Heart left ventricle (tissue), 13 donors: ENCODE measurements at regions not wholly inside any gene's neighbourhood (a gene's known extent, or its start where the extent isn't known, plus 50 kb on each side); places are given as distances from the start of the nearest gene placed in this dataset.

Experiments
- POLR2A ChIP-seq, 2 donors: fragments of 450-650 bp; IDR thresholded peaks; one replicate each; pipeline ENCODE4 v1.6.1; 2017; ENCODE audit warnings: antibody characterized with exemption in 2 of 2, mild to moderate bottlenecking in 2 of 2, moderate library complexity in 2 of 2
- TF ChIP-seq, protein P1 (sequence below), 12 donors: fragments of 200-600 bp; sonication (generic) in 4 of 12; IDR thresholded peaks; one replicate each; pipeline versions ENCODE4 v1.5.0 to v1.8.0; 2018 to 2022; ENCODE audit warnings: antibody characterized with exemption in 12 of 12, mild to moderate bottlenecking in 5 of 12
- donor health status: ischemic (EF 13 %, LVEDD 7.1; RV severe dilation, severe dysfunction).
- donor health status: DM: no; HTN: yes; CAD: no.
- donor health status: DM: no; HTN: no; CAD: no.
- donor health status: ischemic (EF 25% LVEDD 6.9; RV normal size, moderate dysfunction).
- donor health status: ischemic (EF 25% LVEDD 5.7; RV mildly dilated, moderate dysfunction).
- donor health status: ischemic (EF 35%, LVEDD 5.7; RV mildly dilated, moderate dysfunction).
- donor health status: nonischemic (EF 11% LVEDD 7.7; RV severe dilation, severe dysfunction).
- donor health status: DM: yes; HTN: yes; CAD: no.
- donor health status: PGD.
- donor health status: ischemic (EF 29% LVEDD 5.4; RV normal size, mild dysfunction).
- donor health status: nonischemic (EF 23%, LVEDD 6.1; RV moderate dilation, normal function).

GRCh38 chr3:20700714-20701113 is 514.7 kb upstream of the SGO1 start:
- TF ChIP-seq, protein P1, sequence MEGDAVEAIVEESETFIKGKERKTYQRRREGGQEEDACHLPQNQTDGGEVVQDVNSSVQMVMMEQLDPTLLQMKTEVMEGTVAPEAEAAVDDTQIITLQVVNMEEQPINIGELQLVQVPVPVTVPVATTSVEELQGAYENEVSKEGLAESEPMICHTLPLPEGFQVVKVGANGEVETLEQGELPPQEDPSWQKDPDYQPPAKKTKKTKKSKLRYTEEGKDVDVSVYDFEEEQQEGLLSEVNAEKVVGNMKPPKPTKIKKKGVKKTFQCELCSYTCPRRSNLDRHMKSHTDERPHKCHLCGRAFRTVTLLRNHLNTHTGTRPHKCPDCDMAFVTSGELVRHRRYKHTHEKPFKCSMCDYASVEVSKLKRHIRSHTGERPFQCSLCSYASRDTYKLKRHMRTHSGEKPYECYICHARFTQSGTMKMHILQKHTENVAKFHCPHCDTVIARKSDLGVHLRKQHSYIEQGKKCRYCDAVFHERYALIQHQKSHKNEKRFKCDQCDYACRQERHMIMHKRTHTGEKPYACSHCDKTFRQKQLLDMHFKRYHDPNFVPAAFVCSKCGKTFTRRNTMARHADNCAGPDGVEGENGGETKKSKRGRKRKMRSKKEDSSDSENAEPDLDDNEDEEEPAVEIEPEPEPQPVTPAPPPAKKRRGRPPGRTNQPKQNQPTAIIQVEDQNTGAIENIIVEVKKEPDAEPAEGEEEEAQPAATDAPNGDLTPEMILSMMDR (IDR thresholded peaks at IDR 0.05), result no peak
- TF ChIP-seq POLR2A (IDR thresholded peaks at IDR 0.05), result no peak
